ENCODE measurements at regions not wholly inside any gene's neighbourhood (a gene's known extent, or its start where the extent isn't known, plus 50 kb on each side); places are given as distances from the start of the nearest gene placed in this dataset.

DNA sequence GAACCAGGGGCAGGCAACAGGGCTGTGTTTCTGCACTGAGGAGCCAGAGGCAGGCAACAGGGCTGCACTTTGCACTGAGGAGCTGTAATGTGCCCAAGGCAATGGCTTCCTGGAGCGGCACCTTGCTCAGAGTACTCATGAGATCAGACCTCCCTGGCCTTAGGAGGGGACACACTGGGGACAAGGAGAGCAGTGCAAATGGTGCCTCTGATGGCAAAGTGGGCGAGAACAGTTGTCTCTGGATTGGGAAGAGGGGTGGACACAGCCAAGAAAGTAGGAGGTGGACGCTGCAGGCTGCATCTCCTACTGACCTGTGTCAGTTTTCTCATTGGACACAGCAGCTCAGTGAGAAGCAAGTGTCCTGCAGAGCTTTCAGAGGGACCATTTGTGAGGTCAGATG is 1443.3 kb downstream of the TBC1D22A start:
- ChIA-PET POLR2A (no interaction called here), CTCF (interaction anchor here (0.6 kb wide), 1 partner anchor 1127 kb away, joined by 4 read pairs; no protein-coding TSS in a partner anchor)
- no peak overlapping the region for H3K4me3 Mint-ChIP-seq
- H3K27me3 Mint-ChIP-seq, result no peaks in the 10 kb centered on the region
- DNase-seq, result no peak
- H3K36me3 Mint-ChIP-seq (ENCODE audit: low read depth), result no peaks in the 10 kb centered on the region
- no peak overlapping the region for H3K27ac Mint-ChIP-seq
- no peaks in the 10 kb centered on the region for H3K4me1 Mint-ChIP-seq
- H3K9me3 Mint-ChIP-seq, result no peaks in the 10 kb centered on the region

- Mint-ChIP-seq H3K9me3 (no peaks in the 10 kb centered on the region), H3K27ac (no peak overlapping the region), H3K4me1 (no peaks in the 10 kb centered on the region), H3K36me3 (ENCODE audit: low read depth) (no peaks in the 10 kb centered on the region), H3K4me3 (no peak overlapping the region), H3K27me3 (no peaks in the 10 kb centered on the region)
- CTCF ChIA-PET, result no interaction called here
- POLR2A ChIA-PET, result no interaction called here
- DNase-seq, result no peak
Observed at GRCh38 chr22:48205161-48205560, 1442.7 kb downstream of the TBC1D22A start.

DNA sequence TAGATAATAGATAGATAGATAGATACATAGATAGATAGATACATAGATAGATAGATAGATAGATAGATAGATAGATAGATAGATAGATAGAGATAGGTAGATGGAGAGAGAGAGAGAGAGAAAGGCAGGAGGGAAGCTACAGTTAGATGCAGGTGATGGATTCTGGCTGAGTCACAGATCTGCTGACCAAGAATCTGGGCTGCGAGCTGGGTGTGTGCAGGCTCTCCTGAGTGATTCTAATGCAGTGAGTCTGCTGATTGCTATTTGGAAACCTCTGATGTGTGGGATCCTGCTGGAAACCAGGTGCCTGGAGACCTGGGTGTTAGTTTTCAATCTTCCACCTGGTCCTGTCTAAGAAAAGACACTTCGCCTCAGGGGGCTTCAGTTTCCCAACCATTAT is 1441.8 kb downstream of the TBC1D22A start:
- Mint-ChIP-seq H3K4me1 (no peaks in the 10 kb centered on the region), H3K4me3 (no peak overlapping the region), H3K27me3 (no peaks in the 10 kb centered on the region), H3K36me3 (ENCODE audit: low read depth) (no peaks in the 10 kb centered on the region), H3K27ac (no peak overlapping the region), H3K9me3 (no peaks in the 10 kb centered on the region)
- DNase-seq, result no peak
- ChIA-PET CTCF (no interaction called here), POLR2A (no interaction called here)

DNA sequence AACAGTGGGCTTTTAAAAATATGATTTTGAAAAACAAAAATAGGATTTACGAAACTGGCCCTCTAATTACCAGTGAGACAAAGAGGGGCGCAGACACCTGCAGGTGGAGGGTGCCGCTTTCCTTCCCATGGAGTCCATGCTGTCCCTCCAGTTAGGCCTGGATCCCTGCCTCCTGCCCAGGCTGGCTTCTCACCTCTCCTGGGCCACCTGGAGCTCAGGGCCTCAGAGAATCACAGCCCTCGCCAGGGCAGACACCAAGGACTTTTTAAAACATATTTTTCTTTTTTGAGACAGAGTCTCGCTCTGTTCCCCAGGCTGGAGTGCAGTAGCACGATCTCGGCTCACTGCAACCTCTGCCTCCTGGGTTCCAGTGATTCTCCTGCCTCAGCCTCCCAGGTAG is 1437.2 kb downstream of the TBC1D22A start:
- Mint-ChIP-seq H3K27me3 (peaks cover 4% of the 10 kb centered on the region), H3K36me3 (ENCODE audit: low read depth) (no peaks in the 10 kb centered on the region), H3K27ac (no peak overlapping the region), H3K4me1 (no peaks in the 10 kb centered on the region), H3K9me3 (no peaks in the 10 kb centered on the region), H3K4me3 (no peak overlapping the region)
- ChIA-PET CTCF (no interaction called here), POLR2A (no interaction called here)
- no peak for DNase-seq

DNA sequence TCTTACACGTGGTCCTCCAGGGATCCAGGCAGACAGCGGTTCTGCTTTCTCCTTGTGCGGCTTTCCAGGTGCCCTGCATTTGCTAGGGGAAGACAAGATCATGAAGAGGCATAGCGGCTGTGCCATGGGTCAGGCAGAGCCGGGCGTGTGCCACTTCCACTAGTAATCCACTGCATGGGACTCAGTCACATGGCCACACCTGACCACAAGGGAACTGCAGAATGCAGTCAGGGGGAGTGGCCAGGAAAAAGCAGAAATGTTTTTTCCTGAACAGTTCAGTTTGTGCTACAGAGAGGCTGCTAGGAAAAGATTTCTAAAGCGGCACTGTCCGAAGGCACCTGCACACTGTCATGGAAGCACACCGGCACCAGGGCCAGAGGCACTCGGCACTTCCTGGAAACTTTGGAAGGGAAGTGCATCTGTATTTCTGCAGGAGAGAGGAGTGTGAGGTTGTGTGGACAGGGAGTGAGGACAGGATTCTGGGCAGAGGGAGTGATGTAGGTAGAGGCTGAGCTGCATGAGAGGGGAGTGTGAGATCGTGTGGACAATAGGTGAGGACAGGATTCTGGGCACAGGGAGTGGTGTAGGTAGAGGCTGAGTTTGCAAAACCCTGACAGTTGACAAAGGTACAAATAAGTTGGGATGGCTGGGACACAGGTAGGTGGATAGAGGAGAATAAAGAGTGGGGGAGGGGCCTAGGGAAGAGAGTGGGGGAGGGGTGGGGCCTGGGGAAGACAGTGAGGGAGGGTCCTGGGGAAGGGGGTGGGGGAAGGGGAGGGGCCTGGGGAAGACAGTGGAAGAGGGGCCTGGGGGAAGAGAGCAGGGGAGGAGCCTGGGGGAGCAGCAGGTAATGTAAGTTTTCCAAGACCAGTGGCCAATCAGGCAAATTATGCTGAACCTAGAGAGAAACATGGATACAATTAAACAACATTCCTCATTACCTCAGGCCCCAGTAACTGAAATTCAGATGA is 1436.3 kb downstream of the TBC1D22A start:
- no peak overlapping the region for H3K27ac Mint-ChIP-seq
- ChIA-PET POLR2A (no interaction called here), CTCF (no interaction called here)
- H3K9me3 Mint-ChIP-seq, result no peaks in the 10 kb centered on the region
- H3K36me3 Mint-ChIP-seq (ENCODE audit: low read depth), result no peaks in the 10 kb centered on the region
- no peak overlapping the region for H3K4me3 Mint-ChIP-seq
- peaks cover 4% of the 10 kb centered on the region for H3K27me3 Mint-ChIP-seq
- H3K4me1 Mint-ChIP-seq, result no peaks in the 10 kb centered on the region
- DNase-seq, result no peak

GRCh38 chr22:48197189-48197690 is 1434.8 kb downstream of the TBC1D22A start:
- DNase-seq, result no peak
- H3K36me3 Mint-ChIP-seq (ENCODE audit: low read depth), result no peaks in the 10 kb centered on the region
- CTCF ChIA-PET, result no interaction called here
- no peak overlapping the region for H3K27ac Mint-ChIP-seq
- peaks cover 3% of the 10 kb centered on the region for H3K9me3 Mint-ChIP-seq
- no peaks in the 10 kb centered on the region for H3K4me1 Mint-ChIP-seq
- H3K4me3 Mint-ChIP-seq, result no peak overlapping the region
- POLR2A ChIA-PET, result no interaction called here
- H3K27me3 Mint-ChIP-seq, result peaks cover 8% of the 10 kb centered on the region

- H3K9me3 Mint-ChIP-seq, result peaks cover 8% of the 10 kb centered on the region
- H3K27me3 Mint-ChIP-seq, result peaks cover 17% of the 10 kb centered on the region
- CTCF ChIA-PET, result no interaction called here
- H3K36me3 Mint-ChIP-seq (ENCODE audit: low read depth), result no peaks in the 10 kb centered on the region
- H3K4me3 Mint-ChIP-seq, result no peak overlapping the region
- no peak for DNase-seq
- peaks cover 3% of the 10 kb centered on the region for H3K4me1 Mint-ChIP-seq
- POLR2A ChIA-PET, result no interaction called here
- H3K27ac Mint-ChIP-seq, result no peak overlapping the region
Observed at GRCh38 chr22:48192920-48193319, 1430.5 kb downstream of the TBC1D22A start.

GRCh38 chr22:48192071-48192470 is 1429.6 kb downstream of the TBC1D22A start:
- ChIA-PET CTCF (interaction anchor here (0.5 kb wide), 1 partner anchor 954 kb away, joined by 3 read pairs; no protein-coding TSS in a partner anchor), POLR2A (no interaction called here)
- no peak for DNase-seq
- H3K4me1 Mint-ChIP-seq, result peaks cover 3% of the 10 kb centered on the region
- H3K9me3 Mint-ChIP-seq, result peaks cover 8% of the 10 kb centered on the region
- H3K27ac Mint-ChIP-seq, result no peak overlapping the region
- H3K36me3 Mint-ChIP-seq (ENCODE audit: low read depth), result no peaks in the 10 kb centered on the region
- no peak overlapping the region for H3K4me3 Mint-ChIP-seq
- H3K27me3 Mint-ChIP-seq, result peaks cover 17% of the 10 kb centered on the region

DNA sequence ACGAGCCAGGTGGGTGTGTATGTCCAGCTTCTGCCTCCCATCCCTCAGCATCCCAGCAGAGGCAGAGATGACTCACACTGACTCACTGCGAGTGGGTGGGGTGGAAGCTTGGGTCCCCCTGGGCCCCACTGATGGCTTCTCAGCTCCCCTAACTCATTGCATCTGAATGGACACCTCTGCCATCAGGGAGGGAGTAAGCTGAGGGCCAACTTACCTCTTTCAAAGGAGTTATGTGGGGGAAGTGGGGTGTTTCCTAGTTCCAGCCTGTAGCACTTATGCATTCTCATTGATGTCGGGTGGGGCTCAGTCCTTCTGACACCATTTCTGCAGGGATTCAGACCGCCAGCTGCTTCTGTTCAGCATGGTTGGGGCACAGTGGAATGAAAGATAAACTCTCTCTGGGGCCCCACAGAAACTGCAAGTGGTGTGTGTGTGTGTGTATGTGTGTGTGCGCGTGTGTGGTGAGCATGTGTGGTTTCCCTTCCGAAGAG is 1425.8 kb downstream of the TBC1D22A start:
- no peak for DNase-seq
- Mint-ChIP-seq H3K27ac (no peak overlapping the region), H3K36me3 (ENCODE audit: low read depth) (no peaks in the 10 kb centered on the region), H3K27me3 (peaks cover 17% of the 10 kb centered on the region), H3K9me3 (peaks cover 8% of the 10 kb centered on the region), H3K4me3 (no peak overlapping the region), H3K4me1 (peaks cover 10% of the 10 kb centered on the region)
- CTCF ChIA-PET, result no interaction called here
- POLR2A ChIA-PET, result no interaction called here

DNA sequence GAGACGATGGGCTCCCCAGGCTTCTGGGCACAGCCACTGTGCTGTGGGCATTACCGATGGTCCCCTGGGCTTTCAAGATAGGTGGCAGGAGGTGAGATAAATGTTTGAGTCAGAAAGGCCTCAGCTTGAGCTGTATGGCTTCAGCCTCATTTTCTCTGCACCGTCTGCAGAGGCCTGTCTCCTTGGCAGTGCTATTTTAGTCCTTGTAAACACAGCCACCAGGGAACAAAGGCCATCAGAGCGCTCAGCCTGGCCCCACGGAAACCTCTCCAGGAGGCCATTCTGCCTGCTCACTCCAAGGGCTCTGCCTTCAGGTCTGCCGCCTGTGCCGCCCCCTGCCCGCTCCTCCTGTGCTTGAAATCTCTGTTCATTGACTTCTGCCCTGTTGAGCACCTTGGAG is 1424.9 kb downstream of the TBC1D22A start:
- no peak for DNase-seq
- no peaks in the 10 kb centered on the region for H3K36me3 Mint-ChIP-seq (ENCODE audit: low read depth)
- H3K27me3 Mint-ChIP-seq, result peaks cover 14% of the 10 kb centered on the region
- ChIA-PET POLR2A (no interaction called here), CTCF (no interaction called here)
- H3K4me1 Mint-ChIP-seq, result peaks cover 10% of the 10 kb centered on the region
- H3K4me3 Mint-ChIP-seq, result no peak overlapping the region
- H3K27ac Mint-ChIP-seq, result no peak overlapping the region
- H3K9me3 Mint-ChIP-seq, result peaks cover 6% of the 10 kb centered on the region

DNA sequence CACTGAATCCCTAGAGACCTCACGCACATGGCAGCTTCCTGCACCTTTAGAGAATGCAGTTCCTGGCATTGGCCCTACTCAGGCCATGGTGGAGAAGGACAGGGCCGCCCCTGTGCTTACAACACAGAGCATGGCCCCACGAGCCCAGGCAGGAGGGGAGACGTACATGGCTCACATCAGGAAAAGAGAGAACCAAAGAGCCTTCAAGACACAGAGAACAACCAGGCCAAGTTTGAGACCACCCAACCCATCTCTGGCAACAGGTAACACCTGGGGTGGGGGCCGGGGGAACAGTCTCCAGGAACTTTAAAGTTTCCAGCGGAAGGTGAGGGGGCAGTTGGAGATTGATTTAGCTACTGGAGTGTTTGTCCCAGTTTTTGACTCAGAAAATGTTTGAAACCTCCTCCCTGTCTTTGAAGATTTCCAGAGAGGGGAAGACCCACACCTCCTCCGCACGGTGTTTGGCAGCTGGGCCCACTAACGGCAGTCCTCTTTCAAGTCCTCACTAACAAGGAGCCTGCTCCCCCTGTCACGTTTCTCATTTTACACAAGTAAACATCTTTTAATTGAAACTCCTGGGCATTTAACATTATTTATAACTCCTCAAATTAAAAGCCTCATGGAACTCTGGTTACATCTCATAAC is 1423.8 kb downstream of the TBC1D22A start:
- ChIA-PET POLR2A (no interaction called here), CTCF (no interaction called here)
- Mint-ChIP-seq H3K4me1 (peaks cover 10% of the 10 kb centered on the region), H3K9me3 (no peaks in the 10 kb centered on the region), H3K27ac (no peak overlapping the region), H3K4me3 (no peak overlapping the region), H3K36me3 (ENCODE audit: low read depth) (no peaks in the 10 kb centered on the region), H3K27me3 (peaks cover 10% of the 10 kb centered on the region)
- DNase-seq, result no peak

DNA sequence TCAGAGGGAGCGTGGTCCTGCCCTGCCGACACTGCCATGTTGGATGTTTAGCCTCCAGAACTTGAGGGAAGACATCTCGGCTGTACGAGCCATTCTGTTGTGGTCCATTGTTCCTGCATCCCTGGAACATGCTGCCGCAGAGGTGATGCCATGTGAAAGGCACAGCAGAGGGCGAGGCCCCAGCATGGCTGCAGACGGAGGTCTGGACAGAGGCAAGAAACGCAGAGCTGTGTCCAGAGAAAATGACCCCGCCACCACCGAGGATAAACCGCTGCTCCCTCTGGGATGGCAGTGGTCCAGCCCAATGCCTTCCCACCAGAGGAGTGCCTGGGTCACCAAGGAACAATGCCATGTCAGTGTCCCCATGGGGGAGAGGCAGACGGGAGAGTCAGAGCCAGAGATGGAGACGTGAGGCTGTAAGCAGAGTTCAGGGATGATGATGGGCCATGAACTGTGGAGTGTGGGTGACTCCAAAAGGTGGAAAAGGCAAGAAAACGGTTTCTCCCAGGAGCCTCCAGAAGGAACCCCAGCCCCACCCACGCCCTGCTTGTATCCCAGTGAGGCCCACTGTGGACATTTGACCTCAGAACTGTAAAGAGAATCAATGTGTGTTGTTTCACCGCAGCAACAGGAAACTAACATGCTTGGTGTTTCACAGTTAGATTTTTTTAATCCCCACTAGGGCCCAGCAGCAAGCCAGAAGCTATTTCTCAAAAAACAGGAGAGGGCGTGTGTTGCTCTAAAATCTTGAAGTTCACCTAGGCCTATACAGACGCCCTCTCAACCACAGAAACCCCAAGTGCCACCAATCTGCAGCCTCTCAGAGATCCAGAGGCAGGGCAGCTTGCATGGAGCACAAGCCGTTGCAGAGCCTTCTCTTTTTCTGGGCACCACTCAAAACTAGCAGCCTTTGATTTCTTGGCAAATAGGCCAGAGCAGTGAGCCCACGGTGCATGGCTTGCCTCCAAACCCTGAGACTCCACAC is 1422.9 kb downstream of the TBC1D22A start:
- H3K4me3 Mint-ChIP-seq, result no peak overlapping the region
- H3K4me1 Mint-ChIP-seq, result peaks cover 10% of the 10 kb centered on the region
- H3K36me3 Mint-ChIP-seq (ENCODE audit: low read depth), result no peaks in the 10 kb centered on the region
- H3K27ac Mint-ChIP-seq, result no peak overlapping the region
- POLR2A ChIA-PET, result no interaction called here
- no peaks in the 10 kb centered on the region for H3K9me3 Mint-ChIP-seq
- H3K27me3 Mint-ChIP-seq, result peaks cover 7% of the 10 kb centered on the region
- no peak for DNase-seq
- CTCF ChIA-PET, result no interaction called here

Data from activated CD4-positive, alpha-beta T cell treated with anti-CD3 and anti-CD28 coated beads, Interleukin-2, amount 10 ng/mL, durations not matched to agents 7 days and 5 days (primary cell).